Stimulated activated CD8-positive, alpha-beta memory T cell treated with anti-CD3 and anti-CD28 coated beads, Interleukin-15, amount 100 ng/mL, for 1 hour (primary cell): ENCODE measurements at regions not wholly inside any gene's neighbourhood (a gene's known extent, or its start where the extent isn't known, plus 50 kb on each side); places are given as distances from the start of the nearest gene placed in this dataset.
A peak's percentile ranks its signal among the peaks of the same experiment; 100 is the strongest.

Experiments
- DNase-seq: peaks from one replicate; pipeline ENCODE4 v3.0.0-alpha.2; 2020; ENCODE audit warnings: low read depth

DNA sequence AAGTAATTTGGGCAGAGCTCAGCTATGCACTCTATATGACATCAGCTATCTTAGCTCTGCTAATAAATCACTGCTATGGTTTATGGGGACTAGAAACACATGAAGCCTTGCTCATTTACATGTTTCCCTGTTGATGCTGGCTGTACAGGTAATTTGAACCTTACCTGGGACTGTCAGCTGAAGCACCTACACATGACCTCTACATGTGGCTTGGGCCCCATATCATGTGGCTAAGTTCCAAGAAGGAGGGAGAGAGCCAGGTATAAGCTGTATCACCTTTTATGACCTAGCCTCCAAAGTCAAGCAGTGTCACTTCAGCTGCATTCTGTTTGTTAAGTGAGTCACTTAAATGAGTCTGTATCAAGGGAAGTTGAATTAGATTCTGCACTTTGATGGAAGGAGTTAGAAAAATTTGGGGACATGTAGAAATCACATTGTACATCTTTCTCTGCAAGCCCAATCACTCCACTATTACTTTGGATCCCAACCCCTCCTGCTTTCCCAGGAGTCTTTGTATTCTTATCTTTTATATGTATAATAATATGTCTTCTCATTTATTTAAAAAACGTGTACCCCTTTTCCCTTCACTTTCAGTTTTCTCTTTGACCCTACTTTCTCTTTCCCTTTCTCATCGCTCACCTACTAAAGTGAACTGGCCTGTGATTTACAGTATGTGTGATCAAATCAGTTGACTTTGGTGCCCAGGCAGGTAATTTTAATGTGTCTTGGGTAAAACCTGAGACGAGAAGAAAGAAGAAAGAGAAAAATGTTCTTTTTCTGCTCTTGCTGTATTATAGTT lies 53.4 kb upstream of the PRKACB start:
- no peak for DNase-seq

DNA sequence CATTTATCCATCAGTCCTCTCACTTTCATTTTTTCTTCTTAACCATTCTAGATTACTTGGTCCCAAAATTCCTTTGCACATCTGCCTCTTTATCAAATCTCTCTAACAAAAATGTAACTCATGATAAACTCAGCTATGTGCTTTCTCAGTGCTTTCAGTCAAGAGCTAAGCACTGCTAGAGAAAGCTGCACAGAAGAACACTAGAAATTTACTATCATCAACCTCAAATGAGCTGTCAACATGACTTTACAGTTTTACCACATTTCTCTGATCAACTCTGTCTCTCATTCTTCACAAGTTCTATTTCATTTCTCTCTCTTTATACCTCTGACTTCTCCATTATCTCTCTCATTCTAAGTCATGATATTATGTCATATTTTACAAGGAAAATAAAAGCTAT lies 54.2 kb upstream of the PRKACB start:
- DNase-seq: no peak

DNA sequence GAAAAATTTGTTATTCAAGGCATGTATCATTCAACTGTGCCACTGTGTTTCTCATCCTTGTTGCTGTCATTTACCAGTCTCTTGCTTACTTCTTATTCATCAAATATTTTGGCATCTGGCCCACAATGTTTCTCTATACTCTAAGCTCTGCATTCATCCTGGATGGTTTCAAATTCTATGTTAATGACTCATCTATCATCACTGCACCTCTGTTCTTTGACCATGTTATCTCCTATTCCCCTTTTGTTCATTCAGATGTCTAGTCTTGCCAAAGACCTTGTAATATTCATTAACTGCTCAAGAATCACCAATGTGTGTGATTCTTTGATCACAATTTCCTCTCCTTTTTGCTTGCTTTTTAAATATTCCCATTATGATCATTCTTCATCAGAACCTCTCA lies 54.6 kb upstream of the PRKACB start:
- DNase-seq: no peak

DNA sequence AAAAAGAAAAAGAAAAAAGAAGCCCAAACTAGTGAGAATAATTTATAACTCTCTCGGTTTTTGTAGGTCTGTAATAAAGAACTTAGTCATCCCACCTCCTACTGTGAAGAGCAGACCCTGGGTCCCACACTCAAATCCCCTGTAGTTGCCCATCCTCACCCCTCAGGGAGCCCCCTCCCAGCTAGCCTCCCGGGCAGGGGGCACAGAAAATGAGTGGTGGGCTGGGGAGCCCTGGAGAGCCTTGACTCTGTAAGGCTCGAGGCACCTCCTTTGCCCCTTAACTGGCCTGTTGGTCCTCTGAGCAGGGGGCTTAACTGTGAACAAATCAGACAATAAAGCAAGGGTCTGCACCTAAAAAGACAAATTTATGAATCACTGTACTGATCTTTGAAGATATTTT lies 57.5 kb upstream of the PRKACB start:
- no peak for DNase-seq

DNA sequence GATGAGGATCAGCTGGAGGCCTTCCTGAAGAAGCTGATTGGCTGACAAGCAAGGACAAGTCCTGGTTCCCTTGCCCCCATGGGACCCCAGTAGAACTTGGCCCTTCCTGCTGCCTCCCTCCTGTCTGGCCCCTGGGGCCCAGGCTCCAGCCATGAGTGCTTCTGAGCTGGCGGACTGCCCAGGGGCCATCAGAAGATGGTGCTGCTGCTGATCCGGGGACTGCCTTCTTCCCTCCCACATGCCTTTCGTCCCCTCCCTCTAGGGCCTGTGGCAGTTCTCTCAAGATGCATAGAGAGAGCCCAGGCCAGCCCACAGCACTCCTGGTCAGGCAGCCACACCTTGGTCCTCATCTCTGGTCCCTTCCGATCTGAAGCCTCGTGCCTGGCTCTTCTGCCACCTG lies 57.9 kb upstream of the PRKACB start:
- DNase-seq: no peak

DNA sequence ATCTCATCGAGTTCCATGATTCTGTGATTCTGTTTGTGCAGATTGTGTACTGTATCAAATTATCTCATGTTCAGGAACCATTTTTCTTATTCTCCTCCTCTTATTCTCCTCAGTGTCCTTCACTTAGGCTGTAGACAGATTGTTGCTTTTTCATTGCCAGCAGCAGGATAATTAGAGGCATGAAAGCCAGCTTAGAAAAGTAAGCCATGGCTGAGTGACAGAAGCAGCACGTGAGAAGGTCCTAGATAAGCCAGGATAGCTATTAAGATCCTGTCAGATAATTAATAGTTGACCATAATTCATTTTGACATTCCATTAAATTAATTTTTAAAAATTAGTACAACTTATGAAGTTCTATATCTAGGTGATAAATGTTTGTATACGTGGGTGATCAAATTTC lies 60.8 kb upstream of the PRKACB start:
- no peak for DNase-seq

DNA sequence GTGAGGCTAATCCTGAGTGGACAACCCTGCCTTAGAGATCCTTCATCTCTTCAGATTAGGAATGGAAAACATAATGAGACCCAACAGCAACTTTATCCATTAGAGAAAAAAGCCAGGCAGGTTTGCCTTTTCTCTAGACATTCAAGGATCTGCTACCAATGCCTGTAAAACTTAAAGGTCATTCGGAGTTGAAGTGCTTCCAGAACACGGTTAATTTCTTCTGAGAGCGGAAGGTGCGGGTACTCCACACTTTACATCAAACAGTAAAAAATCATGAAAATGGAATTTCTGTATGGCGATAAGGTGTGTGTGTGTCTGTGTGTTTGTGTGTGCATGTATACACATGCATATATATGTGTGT lies 65.2 kb upstream of the PRKACB start:
- DNase-seq: no peak

DNA sequence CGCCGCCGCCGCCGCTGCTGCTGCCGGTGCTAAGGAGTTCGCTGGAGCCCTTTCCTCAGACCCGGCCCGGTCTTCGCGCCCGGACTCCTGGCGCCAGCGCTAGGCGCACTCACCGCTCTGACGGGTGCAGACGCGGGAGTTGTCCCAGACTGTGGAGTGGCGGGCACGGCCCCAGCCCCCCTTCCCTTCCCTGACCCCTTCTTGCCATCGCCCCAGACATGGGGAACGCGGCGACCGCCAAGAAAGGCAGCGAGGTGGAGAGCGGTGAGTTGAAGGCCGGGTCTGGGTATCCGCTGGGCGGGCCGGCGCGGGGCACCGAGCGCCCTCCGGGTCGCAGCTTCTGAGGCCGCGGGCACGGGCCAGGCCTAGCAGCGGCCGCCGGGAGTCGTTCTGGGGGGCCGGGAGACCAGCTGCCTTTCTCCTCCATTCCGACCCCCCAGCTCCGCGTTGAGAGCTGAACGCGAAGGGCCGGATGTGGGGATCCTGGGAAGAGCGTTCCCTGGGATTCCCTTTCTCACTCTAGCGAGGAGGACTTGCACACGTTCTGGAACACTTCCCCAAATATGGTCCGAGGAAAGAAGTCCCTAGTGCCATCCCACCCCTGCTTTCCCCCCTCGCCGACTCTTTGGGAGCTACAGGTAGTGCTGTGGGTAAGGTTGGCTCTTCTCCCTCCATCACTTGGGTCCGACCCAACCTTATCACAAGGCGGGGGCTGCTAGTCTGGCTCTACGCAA lies 65.8 kb upstream of the PRKACB start:
- DNase-seq: no peak

DNA sequence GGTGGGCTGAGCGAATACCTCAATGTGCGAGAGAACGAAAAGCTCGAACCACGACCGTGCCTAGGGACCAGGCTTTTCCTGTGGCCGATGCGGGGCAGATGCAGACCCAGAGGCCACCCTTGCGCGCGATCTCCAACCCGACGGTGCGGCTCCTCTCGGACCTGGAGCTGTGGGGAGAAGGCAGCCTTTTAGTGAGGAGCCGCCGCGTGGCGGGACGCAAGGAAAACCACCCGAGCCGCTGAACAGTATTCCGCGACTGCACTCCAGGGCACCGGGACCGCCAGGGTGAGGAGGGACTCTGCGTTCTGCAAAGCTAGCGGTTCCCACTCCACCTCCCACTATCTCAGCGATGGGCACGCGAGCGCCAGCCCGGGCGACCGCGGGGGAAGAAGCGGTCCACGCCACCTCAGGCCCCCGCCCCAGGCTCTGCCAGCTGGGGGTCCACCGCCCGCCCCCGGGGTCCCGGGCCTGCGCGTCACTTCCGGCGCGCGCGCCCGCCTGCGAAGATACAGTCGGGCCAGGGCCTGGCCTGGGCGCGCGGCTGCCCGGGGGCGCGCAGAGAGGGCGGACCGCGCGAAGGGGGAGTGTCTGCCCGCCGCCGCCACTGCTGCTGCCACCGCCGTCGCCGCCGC lies 66.5 kb upstream of the PRKACB start:
- DNase-seq: peak; percentile 27

DNA sequence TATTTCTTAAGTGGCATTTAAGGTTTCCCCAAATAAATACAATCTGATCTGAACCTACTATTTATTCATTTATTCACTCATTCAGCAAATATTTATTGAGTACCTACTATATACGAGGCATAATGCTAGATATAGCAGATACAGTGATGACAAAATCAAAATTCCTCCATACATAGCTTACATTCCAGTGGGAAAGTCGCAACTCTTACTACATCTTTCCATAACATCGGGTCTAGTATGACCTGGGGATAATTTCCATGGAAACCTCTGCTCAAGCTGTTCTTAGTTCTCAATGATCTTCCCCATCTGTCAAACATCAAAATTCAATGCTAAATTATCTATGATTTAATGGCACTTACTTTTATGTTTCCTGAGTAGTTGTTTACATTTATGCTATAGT lies 70.8 kb upstream of the PRKACB start:
- DNase-seq: no peak

DNA sequence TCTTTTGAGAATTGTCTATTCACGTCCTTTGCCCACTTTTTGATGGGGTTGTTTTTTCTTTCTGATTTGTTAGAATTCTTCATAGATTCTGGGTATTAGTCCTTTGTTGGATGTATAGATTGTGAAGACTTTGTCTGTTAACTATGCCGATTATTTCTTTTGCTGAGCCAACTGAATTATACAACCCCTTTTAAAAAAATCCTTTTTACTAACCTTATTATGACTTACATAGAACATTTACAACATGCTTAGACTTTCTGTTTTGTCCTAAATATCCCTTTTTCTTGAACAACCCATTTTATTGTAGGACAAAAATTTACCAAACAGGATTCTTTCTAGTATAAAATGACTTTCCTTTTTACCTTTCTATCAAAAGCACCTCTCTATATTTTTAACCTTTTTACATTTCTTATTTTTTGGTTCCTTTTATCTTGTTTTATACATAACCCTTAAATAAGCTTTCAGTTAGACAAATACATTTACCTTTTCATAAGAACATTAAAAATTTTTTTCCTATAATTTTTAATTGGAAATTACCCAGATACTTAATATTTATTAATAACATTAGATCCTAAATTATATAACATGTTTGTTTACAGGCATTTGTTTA lies 70.4 kb upstream of the TTLL7 start:
- DNase-seq: no peak

DNA sequence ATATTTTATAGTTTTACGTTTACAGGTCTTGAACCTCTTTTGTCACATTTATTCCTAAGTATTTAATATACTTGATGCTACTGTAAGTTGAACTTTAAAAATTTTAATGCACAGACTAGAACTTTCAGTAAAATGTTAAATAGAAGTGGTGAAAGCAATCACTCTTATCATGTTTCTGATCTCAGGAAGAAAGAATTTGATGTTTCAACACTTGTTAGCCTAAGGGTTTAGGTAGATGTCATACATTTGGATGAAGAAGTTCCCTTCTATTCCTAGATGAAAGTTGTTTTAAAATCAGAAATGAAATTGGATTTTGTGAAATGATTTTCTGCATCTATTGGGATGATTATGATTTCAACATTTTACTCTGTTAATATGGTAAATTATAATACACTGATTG lies 63.6 kb upstream of the TTLL7 start:
- DNase-seq: no peak

DNA sequence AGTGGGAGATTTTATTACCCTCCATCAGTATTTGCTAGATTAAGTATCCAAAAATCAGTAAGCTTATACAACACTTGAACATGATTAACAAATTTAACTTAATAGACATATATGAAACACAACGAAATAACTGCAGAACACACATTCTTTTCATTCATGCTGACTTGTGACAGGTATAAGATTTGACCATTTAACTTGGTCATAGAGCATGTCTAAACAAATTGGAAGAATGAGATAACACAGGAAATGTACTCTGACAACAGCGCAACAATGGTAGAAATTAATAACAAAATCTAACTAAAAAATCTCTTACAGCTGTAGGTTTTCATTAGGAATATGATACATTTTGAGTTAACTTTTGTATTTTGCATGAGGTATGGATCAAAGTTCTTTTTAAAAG lies 62.4 kb upstream of the TTLL7 start:
- DNase-seq: no peak

DNA sequence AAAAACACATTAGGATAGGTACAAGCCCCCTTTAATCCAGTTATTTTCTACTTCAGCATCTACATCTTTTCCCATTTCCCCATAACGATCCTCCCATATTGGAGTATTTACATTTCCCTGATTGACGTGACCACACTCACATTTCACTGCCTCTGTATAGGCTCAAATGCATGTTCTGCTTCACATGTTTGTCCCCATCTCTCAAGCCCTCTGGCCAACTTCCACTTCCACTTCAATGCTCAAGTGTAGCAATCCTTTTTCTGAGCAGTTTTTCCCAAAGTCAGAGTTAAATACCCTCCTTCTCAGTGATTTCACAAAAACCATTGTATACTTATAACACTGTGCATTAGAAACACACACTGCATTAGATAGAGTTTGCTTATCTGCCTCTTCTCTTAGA lies 61.8 kb upstream of the TTLL7 start:
- DNase-seq: no peak

DNA sequence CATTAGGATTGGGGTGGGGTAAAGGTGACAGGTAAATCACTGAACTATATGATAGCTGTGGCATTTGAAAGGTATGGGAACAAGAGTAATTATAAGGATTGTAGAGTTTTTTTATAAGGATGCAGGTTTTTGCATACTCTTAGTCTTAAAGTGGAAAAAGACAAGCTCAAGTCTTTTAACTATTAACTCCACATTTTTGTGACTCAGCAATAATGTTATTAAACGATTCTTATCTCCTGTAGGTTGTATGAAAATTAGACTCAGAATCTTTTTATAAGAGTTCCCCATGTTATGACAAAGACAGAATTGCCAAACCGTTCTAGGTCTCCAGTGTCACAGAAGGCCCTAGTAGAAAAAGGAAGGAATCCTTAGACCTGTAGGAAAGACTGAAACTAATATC lies 49.9 kb upstream of the TTLL7 start:
- DNase-seq: no peak
